ENCODE measurements at regions not wholly inside any gene's neighbourhood (a gene's known extent, or its start where the extent isn't known, plus 50 kb on each side); places are given as distances from the start of the nearest gene placed in this dataset.

DNA sequence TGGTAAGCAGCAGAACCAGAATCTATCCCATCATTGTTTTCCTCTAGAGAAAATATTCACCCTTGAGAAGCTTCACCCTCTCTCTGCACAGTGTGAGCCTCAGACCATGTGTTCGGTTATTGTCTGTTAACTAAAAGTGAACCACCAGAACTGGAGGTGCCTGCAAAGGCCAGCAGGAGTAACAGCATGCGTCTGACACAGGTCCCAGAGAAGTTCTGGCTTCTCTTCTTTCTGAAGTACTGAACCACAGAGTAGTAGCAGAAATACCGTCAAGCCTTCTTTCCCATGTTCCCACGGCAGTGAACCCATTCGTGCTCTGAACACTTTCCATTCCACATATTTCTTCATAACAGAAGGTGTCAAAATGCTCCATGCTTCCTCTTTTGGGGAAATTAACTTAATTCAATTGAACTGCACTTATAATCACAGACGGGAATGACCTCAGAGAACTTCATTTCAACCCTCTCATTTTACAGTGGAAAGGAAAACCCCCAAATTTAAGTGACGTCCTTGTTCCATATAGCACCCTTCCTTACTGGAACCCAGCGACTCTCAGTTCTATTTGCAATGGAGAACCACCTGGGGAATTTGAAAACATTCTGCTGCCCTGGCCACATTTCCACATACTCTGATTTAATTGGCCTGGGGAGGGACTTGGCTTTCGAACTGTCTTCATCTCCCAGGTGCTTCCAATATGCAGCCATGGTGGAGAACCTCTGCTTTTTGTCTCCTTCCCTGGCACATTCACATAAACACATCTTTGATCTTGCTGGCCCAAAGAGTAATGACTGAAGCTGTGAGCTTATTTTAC lies 519.1 kb downstream of the RNF144A start:
- Mint-ChIP-seq H3K36me3 (ENCODE audit: unreplicated experiment) (peaks cover 23% of the 10 kb centered on the region), H3K9me3 (ENCODE audit: unreplicated experiment) (peaks cover 3% of the 10 kb centered on the region), H3K27ac (ENCODE audit: unreplicated experiment) (no peak overlapping the region), H3K4me3 (ENCODE audit: unreplicated experiment) (no peak overlapping the region), H3K27me3 (ENCODE audit: unreplicated experiment) (peaks cover 1% of the 10 kb centered on the region), H3K4me1 (ENCODE audit: low read depth, unreplicated experiment) (no peaks in the 10 kb centered on the region)
- DNase-seq: no peak
- TF ChIP-seq, protein P1, sequence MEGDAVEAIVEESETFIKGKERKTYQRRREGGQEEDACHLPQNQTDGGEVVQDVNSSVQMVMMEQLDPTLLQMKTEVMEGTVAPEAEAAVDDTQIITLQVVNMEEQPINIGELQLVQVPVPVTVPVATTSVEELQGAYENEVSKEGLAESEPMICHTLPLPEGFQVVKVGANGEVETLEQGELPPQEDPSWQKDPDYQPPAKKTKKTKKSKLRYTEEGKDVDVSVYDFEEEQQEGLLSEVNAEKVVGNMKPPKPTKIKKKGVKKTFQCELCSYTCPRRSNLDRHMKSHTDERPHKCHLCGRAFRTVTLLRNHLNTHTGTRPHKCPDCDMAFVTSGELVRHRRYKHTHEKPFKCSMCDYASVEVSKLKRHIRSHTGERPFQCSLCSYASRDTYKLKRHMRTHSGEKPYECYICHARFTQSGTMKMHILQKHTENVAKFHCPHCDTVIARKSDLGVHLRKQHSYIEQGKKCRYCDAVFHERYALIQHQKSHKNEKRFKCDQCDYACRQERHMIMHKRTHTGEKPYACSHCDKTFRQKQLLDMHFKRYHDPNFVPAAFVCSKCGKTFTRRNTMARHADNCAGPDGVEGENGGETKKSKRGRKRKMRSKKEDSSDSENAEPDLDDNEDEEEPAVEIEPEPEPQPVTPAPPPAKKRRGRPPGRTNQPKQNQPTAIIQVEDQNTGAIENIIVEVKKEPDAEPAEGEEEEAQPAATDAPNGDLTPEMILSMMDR (IDR thresholded peaks at IDR 0.05; ENCODE audit: partially characterized antibody, unreplicated experiment): no peak

DNA sequence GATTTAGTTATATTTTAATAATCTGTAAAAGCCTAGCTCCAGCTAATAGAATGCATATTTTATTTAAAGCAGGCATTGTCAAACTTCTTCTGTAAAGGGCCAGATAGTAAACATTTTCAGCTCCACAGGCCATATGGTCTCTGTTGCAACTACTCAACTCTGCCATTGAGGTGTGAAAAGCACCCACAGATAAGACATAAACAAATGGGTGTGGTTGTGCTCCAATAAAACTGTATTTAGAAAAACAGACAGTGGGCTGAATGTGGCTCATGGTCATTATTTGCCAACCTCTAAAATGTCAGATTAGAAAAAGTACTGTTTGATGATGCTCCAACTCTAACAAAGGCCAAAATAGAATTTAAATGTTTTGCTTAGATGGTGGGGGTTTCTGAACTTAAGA lies 519.9 kb downstream of the RNF144A start:
- Mint-ChIP-seq H3K4me1 (ENCODE audit: low read depth, unreplicated experiment) (no peaks in the 10 kb centered on the region), H3K4me3 (ENCODE audit: unreplicated experiment) (no peak overlapping the region), H3K9me3 (ENCODE audit: unreplicated experiment) (peaks cover 3% of the 10 kb centered on the region), H3K27me3 (ENCODE audit: unreplicated experiment) (peaks cover 1% of the 10 kb centered on the region), H3K27ac (ENCODE audit: unreplicated experiment) (no peak overlapping the region), H3K36me3 (ENCODE audit: unreplicated experiment) (peaks cover 23% of the 10 kb centered on the region)
- no peak for DNase-seq
- TF ChIP-seq, protein P1 (IDR thresholded peaks at IDR 0.05; ENCODE audit: partially characterized antibody, unreplicated experiment): no peak

DNA sequence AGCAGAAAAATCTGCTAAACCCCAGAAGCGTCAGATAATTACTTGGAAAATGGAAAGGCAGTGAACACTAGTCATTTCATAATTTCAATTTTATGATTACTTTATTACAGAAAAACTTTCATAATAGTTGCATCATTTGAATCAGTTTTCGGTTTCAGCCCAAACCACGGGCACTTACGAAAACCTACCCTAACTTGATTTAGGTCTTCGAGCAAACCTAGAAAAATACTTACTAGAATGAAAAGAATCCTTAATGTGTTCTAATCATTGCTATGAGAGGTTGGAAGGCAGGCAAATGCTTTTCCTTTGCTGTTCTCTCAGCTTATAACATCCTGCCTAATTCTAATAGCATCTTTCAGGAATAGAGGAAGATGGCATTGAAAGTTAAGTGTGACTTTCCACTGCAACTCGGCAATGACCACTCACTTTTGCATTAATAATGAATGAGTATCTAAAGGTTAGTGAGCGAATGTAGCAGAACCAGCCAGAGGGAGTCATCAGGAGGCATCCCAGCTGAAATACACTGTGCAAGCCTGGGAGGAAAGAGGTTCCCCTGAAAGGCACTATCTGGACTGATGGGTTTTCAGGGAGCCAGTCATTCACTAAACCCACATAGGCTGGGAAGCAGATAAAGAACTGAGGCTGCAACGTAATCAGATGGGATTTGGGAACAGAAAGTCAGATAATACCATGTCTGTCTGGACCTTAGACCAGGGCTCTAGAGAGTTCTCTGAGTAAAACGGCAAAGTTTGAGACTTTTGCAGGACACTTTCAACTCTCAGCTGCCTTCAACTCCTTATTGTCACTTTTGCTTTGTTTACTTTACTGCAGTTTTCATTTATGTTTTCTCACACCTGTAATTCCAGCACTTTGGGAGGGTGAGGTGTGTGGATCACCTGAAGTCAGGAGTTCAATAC lies 520.8 kb downstream of the RNF144A start:
- H3K27me3 Mint-ChIP-seq (ENCODE audit: unreplicated experiment): peaks cover 1% of the 10 kb centered on the region
- no peaks in the 10 kb centered on the region for H3K4me1 Mint-ChIP-seq (ENCODE audit: low read depth, unreplicated experiment)
- peaks cover 18% of the 10 kb centered on the region for H3K36me3 Mint-ChIP-seq (ENCODE audit: unreplicated experiment)
- TF ChIP-seq, protein P1 (IDR thresholded peaks at IDR 0.05; ENCODE audit: partially characterized antibody, unreplicated experiment): no peak
- H3K4me3 Mint-ChIP-seq (ENCODE audit: unreplicated experiment): no peak overlapping the region
- H3K9me3 Mint-ChIP-seq (ENCODE audit: unreplicated experiment): peaks cover 2% of the 10 kb centered on the region
- no peak overlapping the region for H3K27ac Mint-ChIP-seq (ENCODE audit: unreplicated experiment)
- DNase-seq: no peak

DNA sequence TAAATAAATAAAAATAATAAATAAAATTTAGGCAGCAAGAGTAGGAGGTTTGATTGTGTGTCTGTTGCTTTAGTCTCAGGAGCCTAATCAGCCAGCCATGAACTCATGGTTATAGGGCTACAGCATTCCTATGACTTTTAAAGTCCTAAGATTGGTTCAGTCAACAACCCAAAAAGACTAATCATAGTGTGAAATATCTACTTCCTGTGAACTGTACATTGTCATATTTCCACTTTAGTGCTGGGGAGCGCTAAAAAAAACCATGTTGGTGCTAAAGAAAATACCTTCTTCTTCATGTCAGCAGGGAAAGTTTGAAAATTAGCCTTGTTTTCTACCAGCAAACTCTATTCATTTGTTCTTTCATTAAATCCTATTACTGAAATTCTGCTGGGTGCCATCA lies 521.6 kb downstream of the RNF144A start:
- Mint-ChIP-seq H3K27ac (ENCODE audit: unreplicated experiment) (no peak overlapping the region), H3K36me3 (ENCODE audit: unreplicated experiment) (peaks cover 13% of the 10 kb centered on the region), H3K4me3 (ENCODE audit: unreplicated experiment) (no peak overlapping the region), H3K4me1 (ENCODE audit: low read depth, unreplicated experiment) (no peaks in the 10 kb centered on the region), H3K27me3 (ENCODE audit: unreplicated experiment) (no peaks in the 10 kb centered on the region), H3K9me3 (ENCODE audit: unreplicated experiment) (no peaks in the 10 kb centered on the region)
- DNase-seq: no peak
- TF ChIP-seq, protein P1 (IDR thresholded peaks at IDR 0.05; ENCODE audit: partially characterized antibody, unreplicated experiment): no peak
